Stimulated activated memory B cell treated with anti-CD40 and anti-IgM and Interleukin-4, amounts not matched to agents 10 μg/mL and 1 μg/mL and 100 μg/mL, for 72 hours (primary cell): ENCODE measurements at regions not wholly inside any gene's neighbourhood (a gene's known extent, or its start where the extent isn't known, plus 50 kb on each side); places are given as distances from the start of the nearest gene placed in this dataset.
"Not testable (repeated sequence)": the region's sequence is repeated elsewhere in the genome, so short reads cannot be mapped to it uniquely, and the experiment has no call there.

Source experiments
- ATAC-seq: fragments of 150-1000 bp; cut with Tn5 transposase; 2 replicates; pipeline ENCODE4 v1.10.0; 2021
- H3K27ac Mint-ChIP-seq: one replicate; pipeline ENCODE4 v1.8.0; 2022; ENCODE audit warnings: mild to moderate bottlenecking, mixed read lengths
- H3K27me3 Mint-ChIP-seq: one replicate; pipeline ENCODE4 v1.8.0; 2022; ENCODE audit warnings: mixed read lengths
- H3K36me3 Mint-ChIP-seq: one replicate; pipeline ENCODE4 v1.8.0; 2022; ENCODE audit warnings: mixed read lengths
- H3K4me1 Mint-ChIP-seq: one replicate; pipeline ENCODE4 v1.8.0; 2022; ENCODE audit warnings: mixed read lengths
- H3K4me3 Mint-ChIP-seq: one replicate; pipeline ENCODE4 v1.8.0; 2022; ENCODE audit warnings: mild to moderate bottlenecking, moderate library complexity, mixed read lengths
- H3K9me3 Mint-ChIP-seq: one replicate; pipeline ENCODE4 v1.8.0; 2022; ENCODE audit warnings: mixed read lengths

DNA sequence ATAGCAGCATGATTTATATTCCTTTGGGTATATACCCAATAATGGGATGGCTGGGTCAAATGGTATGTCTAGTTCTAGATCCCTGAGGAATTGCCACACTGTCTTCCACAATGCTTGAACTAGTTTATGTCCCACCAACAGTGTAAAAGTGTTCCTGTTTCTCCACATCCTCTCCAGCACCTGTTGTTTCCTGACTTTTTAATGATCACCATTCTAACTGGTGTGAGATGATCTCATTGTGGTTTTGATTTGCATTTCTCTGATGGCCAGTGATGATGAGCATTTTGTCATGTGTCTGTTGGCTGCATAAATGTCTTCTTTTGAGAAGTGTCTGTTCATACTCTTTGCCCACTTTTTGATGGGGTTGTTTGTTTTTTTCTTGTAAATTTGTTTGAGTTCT is 54.0 kb upstream of the GPR89A start:
- ATAC-seq, H3K9me3 Mint-ChIP-seq, H3K4me3 Mint-ChIP-seq, H3K4me1 Mint-ChIP-seq, H3K27ac Mint-ChIP-seq, H3K36me3 Mint-ChIP-seq: not testable (repeated sequence)
- peaks cover 34% of the 10 kb centered on the region for H3K27me3 Mint-ChIP-seq

DNA sequence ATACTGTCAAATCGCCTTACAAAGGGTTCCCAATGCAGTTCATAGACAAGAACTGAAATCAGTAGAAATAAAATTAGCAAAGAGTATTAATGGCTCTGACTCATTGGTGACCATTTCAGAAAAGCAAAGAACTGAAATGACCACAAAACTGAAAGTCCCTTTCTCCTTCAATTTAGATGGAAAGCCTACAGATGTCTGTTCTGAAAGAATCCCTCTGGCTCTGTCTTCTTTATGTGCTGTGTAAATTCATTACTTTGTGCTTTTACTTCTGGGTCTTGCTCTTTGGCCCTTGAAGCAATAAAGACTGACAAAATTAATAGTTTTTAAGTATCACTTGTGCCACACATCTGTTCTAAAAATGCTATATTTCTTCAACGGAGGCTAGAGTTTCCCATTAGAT is 62.7 kb upstream of the GPR89A start:
- Mint-ChIP-seq H3K4me3 (no peak overlapping the region), H3K9me3 (no peaks in the 10 kb centered on the region), H3K36me3 (no peaks in the 10 kb centered on the region), H3K4me1 (no peaks in the 10 kb centered on the region), H3K27me3 (peaks cover 16% of the 10 kb centered on the region), H3K27ac (no peak overlapping the region)
- ATAC-seq, result no peak

DNA sequence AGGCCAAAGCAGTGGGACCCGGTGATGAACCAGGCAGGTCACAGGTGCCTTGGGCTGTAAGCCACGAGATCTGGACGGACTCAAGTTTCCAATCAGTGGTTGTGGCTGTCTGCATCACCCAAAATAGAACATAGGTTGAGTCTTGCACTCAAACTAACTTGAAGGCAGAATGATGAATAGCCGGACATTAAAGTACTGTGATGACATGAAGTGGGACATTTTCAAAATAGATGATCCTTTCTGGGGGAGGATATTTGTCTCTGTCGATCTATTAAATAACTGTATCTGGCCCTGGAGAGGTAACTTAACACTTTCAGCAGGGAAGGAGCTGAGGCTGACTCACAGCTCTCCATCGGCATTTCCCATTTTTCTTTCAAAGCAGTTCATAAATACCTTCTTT is 66.1 kb upstream of the GPR89A start:
- peaks cover 16% of the 10 kb centered on the region for H3K27me3 Mint-ChIP-seq
- ATAC-seq, H3K4me3 Mint-ChIP-seq, H3K4me1 Mint-ChIP-seq, H3K9me3 Mint-ChIP-seq, H3K27ac Mint-ChIP-seq, H3K36me3 Mint-ChIP-seq: not testable (repeated sequence)

DNA sequence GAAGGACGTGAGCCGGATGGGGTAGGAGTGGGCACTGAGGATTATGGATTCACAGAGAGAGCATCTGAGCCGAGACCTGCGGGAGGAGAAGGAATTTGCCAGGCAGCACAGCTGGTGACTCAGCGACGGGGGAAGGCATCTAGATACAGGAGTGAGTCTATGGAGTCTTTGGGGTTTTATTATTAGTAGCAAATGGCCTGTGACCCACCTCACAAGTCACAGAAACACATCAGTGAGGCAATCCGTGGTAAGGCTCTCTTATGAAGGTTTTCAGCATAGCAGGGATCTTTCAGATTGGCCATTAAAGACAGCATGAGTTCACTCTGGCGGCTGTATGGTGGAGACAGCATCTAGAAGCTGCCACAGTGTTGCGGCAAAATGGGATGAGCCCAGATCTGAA is 66.5 kb upstream of the GPR89A start:
- not testable (repeated sequence) for H3K27ac Mint-ChIP-seq, H3K36me3 Mint-ChIP-seq, H3K4me3 Mint-ChIP-seq, H3K4me1 Mint-ChIP-seq, H3K9me3 Mint-ChIP-seq, ATAC-seq
- peaks cover 16% of the 10 kb centered on the region for H3K27me3 Mint-ChIP-seq

DNA sequence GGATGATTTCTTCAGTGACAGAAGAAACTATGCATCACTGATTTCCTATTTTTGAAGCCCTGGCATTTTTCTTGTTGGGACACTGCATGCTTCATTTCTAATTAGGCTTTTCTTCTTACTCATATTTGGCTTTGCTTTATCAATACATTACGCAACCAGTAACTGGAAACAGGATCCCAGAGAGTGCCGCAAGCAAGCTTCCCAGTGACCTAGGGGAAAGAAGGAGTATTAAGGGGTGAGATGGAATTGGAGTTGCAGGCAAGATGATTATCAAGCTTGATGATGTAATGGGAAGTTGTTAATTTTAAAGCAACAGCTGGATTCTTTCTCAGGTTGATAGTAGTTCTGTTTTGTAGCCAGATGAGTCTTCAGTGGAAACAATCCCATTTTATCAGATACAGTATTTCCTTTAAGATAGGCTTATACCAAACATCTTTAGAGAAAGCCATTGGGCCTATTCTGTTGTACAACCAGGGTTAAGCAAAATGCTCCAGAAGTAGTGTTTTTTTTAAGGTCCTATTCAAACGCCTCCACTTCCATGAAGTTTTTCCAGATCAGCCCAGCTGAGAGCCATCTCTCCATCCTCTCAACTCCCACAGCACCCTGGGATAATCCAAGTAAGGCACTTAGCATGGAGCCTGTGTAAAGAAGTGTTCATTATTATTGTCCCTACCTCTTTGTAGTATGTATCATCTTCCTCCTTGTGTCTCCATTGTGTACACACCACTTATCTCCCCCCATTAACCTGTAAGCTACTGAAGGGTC is 69.5 kb upstream of the GPR89A start:
- H3K9me3 Mint-ChIP-seq, ATAC-seq, H3K27ac Mint-ChIP-seq, H3K36me3 Mint-ChIP-seq, H3K4me3 Mint-ChIP-seq, H3K4me1 Mint-ChIP-seq: not testable (repeated sequence)
- H3K27me3 Mint-ChIP-seq, result peaks cover 23% of the 10 kb centered on the region

DNA sequence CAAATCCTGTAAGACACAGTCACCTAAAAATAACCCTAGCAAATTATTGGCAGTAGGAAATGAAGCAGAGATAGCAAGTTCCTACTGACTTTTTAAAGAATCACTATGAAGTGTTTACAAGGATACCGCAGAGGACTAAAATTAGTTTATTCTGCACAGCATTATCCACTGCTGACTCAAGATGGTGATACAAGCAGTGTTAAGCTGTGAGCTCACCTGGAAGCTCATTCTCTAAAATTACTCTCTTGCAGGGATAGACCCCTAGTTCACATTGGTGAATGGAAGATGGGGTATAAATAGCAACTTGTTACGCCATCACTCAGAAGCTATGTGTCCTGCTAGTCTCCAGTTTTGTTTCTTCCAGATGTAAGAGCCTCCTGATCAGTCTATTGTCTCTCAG is 70.8 kb upstream of the GPR89A start:
- peaks cover 18% of the 10 kb centered on the region for H3K27me3 Mint-ChIP-seq
- not testable (repeated sequence) for H3K9me3 Mint-ChIP-seq, H3K4me3 Mint-ChIP-seq, H3K36me3 Mint-ChIP-seq, H3K27ac Mint-ChIP-seq, H3K4me1 Mint-ChIP-seq, ATAC-seq

DNA sequence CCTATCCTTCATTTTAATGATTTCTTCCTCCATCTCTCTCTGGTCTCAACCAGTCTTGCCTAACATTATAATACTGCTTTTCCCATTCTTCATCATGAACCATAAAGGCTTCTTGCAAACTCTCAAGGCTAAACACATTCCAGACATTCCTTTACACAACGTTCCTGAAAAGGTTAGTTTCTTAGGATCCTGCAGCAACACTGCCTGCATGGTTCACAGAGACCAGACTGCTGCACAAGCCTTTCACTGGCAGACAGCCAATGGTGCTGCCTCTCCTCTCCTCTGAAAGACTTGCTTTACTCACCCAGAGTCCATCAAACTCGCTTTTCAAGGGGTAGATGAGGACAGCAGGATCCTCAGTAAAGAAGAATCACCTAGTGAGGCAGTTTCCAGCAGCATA is 72.3 kb upstream of the GPR89A start:
- H3K36me3 Mint-ChIP-seq, H3K27ac Mint-ChIP-seq, H3K9me3 Mint-ChIP-seq, ATAC-seq, H3K27me3 Mint-ChIP-seq, H3K4me3 Mint-ChIP-seq, H3K4me1 Mint-ChIP-seq: not testable (repeated sequence)

DNA sequence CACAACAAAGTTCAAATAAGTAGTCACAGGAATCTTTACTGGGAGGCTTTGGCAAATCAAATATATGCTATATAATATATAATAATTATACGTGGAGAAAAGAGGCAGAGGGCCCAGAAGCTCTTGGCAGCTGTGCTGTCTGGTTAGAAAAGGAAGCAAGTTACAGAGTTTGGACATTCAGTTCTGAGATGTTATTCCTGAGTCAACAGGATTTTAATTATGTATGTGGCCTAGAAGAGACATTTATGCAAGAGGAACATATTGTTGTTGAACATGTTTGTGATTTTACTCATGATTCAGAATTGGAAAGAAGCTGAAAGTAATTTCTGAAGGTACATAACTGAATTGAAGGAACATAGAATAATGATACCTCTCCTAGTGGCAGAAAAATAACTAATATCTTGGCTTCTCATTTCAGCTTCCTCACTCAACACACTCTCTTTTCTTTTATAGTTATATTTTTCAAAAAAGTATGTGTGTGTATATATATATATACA is 79.7 kb upstream of the GPR89A start:
- H3K4me1 Mint-ChIP-seq, ATAC-seq, H3K27me3 Mint-ChIP-seq, H3K4me3 Mint-ChIP-seq, H3K9me3 Mint-ChIP-seq, H3K27ac Mint-ChIP-seq, H3K36me3 Mint-ChIP-seq: not testable (repeated sequence)

DNA sequence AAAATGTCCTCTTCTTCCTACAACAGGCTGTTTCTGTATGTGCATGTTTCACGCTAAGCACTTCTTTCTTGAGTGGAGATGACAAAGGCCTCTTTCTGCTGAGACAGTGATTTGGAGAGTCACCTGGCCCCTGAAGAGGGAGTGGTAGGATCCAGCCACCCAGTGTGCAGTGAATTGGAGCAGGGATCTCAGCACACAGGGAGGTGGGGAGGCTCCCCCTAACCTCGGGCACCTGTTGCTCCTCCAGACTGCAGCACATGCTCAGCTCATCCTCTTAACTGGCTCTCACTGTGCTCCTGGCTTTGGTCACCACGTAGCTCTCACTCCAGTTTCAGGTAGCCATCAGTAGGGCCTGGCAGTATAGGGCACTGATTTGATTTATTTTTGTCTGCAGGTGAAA is 87.6 kb upstream of the GPR89A start:
- peaks cover 11% of the 10 kb centered on the region for H3K27me3 Mint-ChIP-seq
- H3K36me3 Mint-ChIP-seq, H3K4me3 Mint-ChIP-seq, H3K27ac Mint-ChIP-seq, H3K9me3 Mint-ChIP-seq, H3K4me1 Mint-ChIP-seq, ATAC-seq: not testable (repeated sequence)

DNA sequence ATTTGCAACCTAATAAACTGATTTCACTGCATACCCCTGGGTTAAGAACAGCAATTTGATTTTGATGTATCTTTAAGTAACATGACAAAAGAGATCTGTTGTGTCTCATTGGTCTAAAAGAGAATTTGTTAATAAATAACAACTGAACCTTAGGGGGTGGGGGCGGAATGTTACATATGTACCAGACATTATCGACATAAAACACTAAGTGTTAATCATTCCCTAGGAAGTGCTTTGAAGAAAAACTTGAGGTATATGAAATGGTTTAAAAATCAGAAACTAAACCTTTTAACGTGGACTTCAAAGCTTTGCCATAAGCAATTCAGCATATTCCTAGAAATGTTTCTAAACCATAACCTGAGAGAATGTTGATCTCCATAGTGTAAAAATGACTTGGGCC is 88.5 kb upstream of the GPR89A start:
- H3K4me3 Mint-ChIP-seq, ATAC-seq, H3K4me1 Mint-ChIP-seq, H3K9me3 Mint-ChIP-seq, H3K36me3 Mint-ChIP-seq, H3K27ac Mint-ChIP-seq: not testable (repeated sequence)
- peaks cover 11% of the 10 kb centered on the region for H3K27me3 Mint-ChIP-seq

DNA sequence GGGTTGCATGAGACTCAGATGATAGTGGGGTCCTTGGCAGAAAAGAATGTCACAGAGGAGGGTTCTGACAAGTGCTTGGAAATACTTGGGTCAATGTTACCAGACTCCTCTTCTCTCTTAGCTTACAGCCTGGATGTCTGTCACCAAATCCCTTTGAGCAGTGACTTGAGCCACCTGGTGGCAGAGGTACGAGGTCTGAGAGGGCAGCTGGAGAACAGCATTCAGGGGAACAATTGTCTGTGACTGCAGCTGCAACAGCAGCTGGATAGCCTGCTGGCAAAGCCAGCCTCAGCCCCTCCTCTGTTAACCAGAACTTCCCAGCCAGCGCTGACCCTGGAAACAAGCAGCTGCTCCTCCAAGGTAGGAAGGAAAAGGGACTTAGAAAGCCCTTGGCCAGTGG is 87.6 kb upstream of the NBPF20 start:
- H3K27me3 Mint-ChIP-seq, result peaks cover 11% of the 10 kb centered on the region
- not testable (repeated sequence) for H3K36me3 Mint-ChIP-seq, H3K4me1 Mint-ChIP-seq, H3K27ac Mint-ChIP-seq, H3K9me3 Mint-ChIP-seq, ATAC-seq, H3K4me3 Mint-ChIP-seq

DNA sequence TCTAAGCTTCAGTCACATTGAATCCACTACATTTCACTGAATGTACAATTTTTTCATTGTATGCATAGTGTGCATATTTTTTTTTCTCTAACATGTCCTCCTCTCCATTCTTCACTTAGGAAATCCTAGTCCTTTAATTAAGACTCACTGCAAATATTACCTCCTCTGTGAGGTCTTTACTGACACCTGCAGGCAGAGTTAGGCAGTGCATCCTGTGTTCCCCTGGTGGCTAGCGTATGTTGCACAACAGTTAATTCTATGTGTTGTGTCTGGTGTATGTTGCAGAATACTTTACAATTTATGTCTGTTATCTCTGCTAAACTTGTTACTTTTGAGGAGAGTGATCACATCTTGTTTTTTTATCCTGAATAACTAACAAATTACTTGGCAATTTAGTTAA is 82.7 kb upstream of the NBPF20 start:
- H3K4me1 Mint-ChIP-seq, H3K27ac Mint-ChIP-seq, H3K27me3 Mint-ChIP-seq, H3K36me3 Mint-ChIP-seq, H3K9me3 Mint-ChIP-seq, H3K4me3 Mint-ChIP-seq: not testable (repeated sequence)
- ATAC-seq, result peak; percentile 71

DNA sequence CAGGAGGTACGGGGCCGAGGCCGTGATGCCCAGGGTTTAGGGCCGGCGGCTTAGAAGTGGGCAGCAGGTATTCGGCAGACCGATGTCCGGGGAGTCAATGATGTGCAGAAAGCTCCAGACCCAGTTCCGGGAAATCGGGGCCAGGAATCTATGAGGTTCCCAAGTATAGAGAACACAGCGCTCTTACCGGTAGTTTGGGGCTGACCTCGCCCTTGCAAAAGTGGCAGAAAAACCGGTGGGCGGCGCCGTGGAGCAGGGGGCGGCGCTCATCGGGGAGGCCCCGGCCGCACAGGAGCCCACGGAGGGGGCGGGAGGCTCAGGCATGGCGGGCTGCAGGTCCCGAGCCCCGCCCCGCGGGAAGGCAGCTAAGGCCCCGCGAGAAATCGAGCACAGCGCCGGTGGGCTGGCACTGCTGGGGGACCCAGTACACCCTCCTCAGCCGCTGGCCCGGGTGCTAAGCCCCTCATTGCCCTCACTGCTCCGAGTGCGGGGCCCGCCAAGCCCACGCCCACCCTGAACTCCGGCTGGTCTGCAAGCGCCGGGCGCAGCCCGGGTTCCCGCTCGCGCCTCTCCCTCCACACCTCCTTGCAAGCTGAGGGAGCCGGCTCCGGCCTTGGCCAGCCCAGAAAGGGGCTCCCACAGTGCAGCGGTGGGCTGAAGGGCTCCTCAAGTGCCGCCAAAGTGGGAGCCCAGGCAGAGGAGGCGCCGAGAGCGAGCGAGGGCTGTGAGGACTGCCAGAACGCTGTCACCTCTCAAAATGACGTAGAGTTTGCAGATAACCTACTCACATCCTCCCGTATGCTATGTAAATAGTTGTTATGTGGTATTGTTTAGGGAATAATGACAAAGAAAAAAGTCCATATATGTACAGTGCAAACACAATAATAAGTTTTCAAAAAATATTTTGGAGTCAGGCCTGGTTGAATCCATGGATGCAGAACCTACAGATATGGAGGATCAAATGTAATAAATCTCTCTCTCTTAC is 80.6 kb upstream of the NBPF20 start:
- H3K36me3 Mint-ChIP-seq, H3K9me3 Mint-ChIP-seq: not testable (repeated sequence)
- ATAC-seq, result peak; percentile 83

DNA sequence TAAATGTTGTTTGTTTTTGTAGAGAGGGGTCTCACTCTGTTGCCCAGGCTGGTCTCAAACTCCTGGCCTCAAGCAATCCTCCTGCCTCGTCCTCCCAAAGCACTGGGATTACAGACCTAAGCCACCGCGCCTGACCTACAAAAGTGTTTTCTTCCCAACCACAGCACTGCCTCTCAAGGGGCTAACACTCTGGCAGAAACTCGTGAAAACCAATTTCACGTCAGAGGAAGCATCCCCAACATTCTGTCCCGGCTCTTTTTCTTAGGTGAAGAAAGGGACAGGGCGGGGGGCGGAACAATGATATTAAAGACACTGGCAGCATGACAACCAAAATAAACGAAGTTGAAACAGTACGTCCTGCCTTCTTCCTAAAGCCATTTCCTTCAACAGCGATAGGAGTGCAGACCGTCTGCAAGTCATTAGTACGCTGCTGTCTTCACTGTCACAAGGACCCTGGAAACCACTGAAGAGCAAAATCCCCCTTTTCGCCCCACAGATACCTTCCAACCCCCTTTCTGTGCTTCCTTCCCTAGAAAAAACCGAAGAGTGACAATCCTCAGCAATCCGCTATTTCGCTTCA is 79.5 kb upstream of the NBPF20 start:
- peak; percentile 50 for ATAC-seq
- not testable (repeated sequence) for H3K4me3 Mint-ChIP-seq

More for the DNA sequence above, 80.6 kb upstream of the NBPF20 start:
- H3K27me3 Mint-ChIP-seq, H3K4me1 Mint-ChIP-seq, H3K4me3 Mint-ChIP-seq, H3K27ac Mint-ChIP-seq: not testable (repeated sequence)

DNA sequence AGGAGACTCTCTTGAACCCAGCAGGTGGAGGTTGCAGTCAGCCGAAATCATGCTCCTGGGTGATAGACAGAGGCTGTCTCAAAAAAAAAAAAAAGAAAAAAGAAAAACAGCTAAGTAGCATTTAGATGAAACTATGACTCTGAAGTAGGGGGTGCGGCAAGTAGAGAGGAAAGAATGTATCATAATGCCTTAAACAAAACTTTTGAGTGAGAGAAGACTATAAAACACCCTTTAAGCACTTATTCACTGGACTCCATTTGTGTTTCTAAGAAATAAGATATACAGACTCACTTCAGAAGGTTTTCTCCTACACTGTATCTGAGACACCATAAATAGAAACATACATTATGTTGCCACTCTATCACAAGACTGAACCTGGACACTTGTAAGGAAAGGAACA is 78.9 kb upstream of the NBPF20 start:
- not testable (repeated sequence) for H3K36me3 Mint-ChIP-seq, H3K4me1 Mint-ChIP-seq, H3K4me3 Mint-ChIP-seq, H3K27me3 Mint-ChIP-seq, H3K27ac Mint-ChIP-seq, H3K9me3 Mint-ChIP-seq, ATAC-seq

More for the DNA sequence above, 79.5 kb upstream of the NBPF20 start:
- not testable (repeated sequence) for H3K36me3 Mint-ChIP-seq, H3K4me1 Mint-ChIP-seq, H3K27ac Mint-ChIP-seq, H3K27me3 Mint-ChIP-seq, H3K9me3 Mint-ChIP-seq
